ENCODE measurements at regions not wholly inside any gene's neighbourhood (a gene's known extent, or its start where the extent isn't known, plus 50 kb on each side); places are given as distances from the start of the nearest gene placed in this dataset.
"Not testable (repeated sequence)": the region's sequence is repeated elsewhere in the genome, so short reads cannot be mapped to it uniquely, and the experiment has no call there.

- TF ChIP-seq, protein P1, sequence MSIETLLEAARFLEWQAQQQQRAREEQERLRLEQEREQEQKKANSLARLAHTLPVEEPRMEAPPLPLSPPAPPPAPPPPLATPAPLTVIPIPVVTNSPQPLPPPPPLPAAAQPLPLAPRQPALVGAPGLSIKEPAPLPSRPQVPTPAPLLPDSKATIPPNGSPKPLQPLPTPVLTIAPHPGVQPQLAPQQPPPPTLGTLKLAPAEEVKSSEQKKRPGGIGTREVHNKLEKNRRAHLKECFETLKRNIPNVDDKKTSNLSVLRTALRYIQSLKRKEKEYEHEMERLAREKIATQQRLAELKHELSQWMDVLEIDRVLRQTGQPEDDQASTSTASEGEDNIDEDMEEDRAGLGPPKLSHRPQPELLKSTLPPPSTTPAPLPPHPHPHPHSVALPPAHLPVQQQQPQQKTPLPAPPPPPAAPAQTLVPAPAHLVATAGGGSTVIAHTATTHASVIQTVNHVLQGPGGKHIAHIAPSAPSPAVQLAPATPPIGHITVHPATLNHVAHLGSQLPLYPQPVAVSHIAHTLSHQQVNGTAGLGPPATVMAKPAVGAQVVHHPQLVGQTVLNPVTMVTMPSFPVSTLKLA (IDR thresholded peaks at IDR 0.05): no peak
Measured at GRCh38 chr2:236355911-236356310, 91.7 kb upstream of the ASB18 start (continued).

GRCh38 chr2:236356321-236356720, 92.1 kb upstream of the ASB18 start:
- H3K4me1 ChIP-seq (ENCODE audit: insufficient read depth, low read length); H3K79me2 ChIP-seq (ENCODE audit: insufficient read depth, low read length); intact Hi-C loops (cut with micrococcal nuclease; ENCODE audit: unreplicated experiment); H4K20me1 ChIP-seq (ENCODE audit: insufficient read depth, low read length); POLR2A ChIA-PET; H3K9me3 ChIP-seq (ENCODE audit: low read length); H3K4me2 ChIP-seq (ENCODE audit: low read depth, low read length); BruUV-seq (replicated peaks); DNase-seq (ENCODE audit: low spot score); H3K27ac ChIP-seq (ENCODE audit: extremely low read length, insufficient read depth, low read length); H3K36me3 ChIP-seq (replicated peaks in 1 of 2; ENCODE audit: control insufficient read depth in 1 of 2, insufficient read depth in 2 of 2, low read length in 2 of 2); H3K4me3 ChIP-seq (replicated peaks in 1 of 3; ENCODE audit: insufficient read depth in 1 of 3, low read depth in 2 of 3, low read length in 3 of 3); H2AFZ ChIP-seq (ENCODE audit: low read length); ATAC-seq; CTCF ChIA-PET (ENCODE audit: low intra/inter-chr PET ratio, low total read pairs); in situ Hi-C loops (cut with HindIII; ENCODE audit: extremely low pct_ligation_motif_present, low pct_unique_long_range_greater_than_20kb); H3K9ac ChIP-seq (ENCODE audit: insufficient read depth, low read depth, low read length): not testable (repeated sequence)
- WGBS (ENCODE audit: low lambda C conversion rate): 53% methylated on average over 7 of the region's 11 CpGs
- TF ChIP-seq ZNF629 (CRISPR knock-in tag; conservative IDR thresholded peaks at IDR 0.05): peak; percentile 64
- FAIRE-seq: peak; percentile 15
- H3K27me3 ChIP-seq (ENCODE audit: control insufficient read depth in 1 of 2, insufficient read depth in 2 of 2, low read length in 2 of 2): peaks cover 0 to 14% of the 10 kb centered on the region in 2 experiments; a peak in 1 of 5 replicates

DNA sequence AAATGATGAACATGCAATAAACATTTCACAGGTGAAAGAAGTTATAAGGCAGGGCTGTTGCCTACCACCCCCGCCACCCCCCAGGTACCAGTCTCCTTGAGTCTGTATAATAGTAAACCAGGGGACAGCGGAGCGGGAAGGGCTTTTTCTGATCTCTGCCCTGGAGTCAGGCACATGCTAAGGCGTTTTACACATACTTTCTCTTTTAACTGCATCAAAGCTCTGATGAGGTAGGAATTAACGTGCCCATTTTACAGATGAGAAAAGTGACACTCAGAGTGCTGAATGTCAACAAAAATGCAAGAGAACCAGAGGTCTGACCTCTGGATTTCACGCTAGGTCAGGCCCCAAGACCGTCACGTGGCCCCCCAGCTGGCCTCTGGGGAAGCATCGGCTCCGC, 94.3 kb upstream of the ASB18 start:
- H3K4me2 ChIP-seq (ENCODE audit: low read depth, low read length); DNase-seq (ENCODE audit: low spot score); in situ Hi-C loops (cut with HindIII; ENCODE audit: extremely low pct_ligation_motif_present, low pct_unique_long_range_greater_than_20kb); H3K79me2 ChIP-seq (ENCODE audit: insufficient read depth, low read length); ATAC-seq; H3K27ac ChIP-seq (ENCODE audit: extremely low read length, insufficient read depth, low read length); intact Hi-C loops (cut with micrococcal nuclease; ENCODE audit: unreplicated experiment); POLR2A ChIA-PET; H2AFZ ChIP-seq (ENCODE audit: low read length); CTCF ChIA-PET (ENCODE audit: low intra/inter-chr PET ratio, low total read pairs); BruUV-seq (replicated peaks); H3K9me3 ChIP-seq (ENCODE audit: low read length); H3K9ac ChIP-seq (ENCODE audit: insufficient read depth, low read depth, low read length); H4K20me1 ChIP-seq (ENCODE audit: insufficient read depth, low read length); H3K4me3 ChIP-seq (replicated peaks in 1 of 3; ENCODE audit: insufficient read depth in 1 of 3, low read depth in 2 of 3, low read length in 3 of 3); H3K36me3 ChIP-seq (replicated peaks in 1 of 2; ENCODE audit: control insufficient read depth in 1 of 2, insufficient read depth in 2 of 2, low read length in 2 of 2); H3K4me1 ChIP-seq (ENCODE audit: insufficient read depth, low read length); FAIRE-seq: not testable (repeated sequence)
- WGBS (ENCODE audit: low lambda C conversion rate): 55% methylated on average over 6 of the region's 10 CpGs
- peaks cover 0 to 15% of the 10 kb centered on the region in 2 experiments; a peak in 3 of 5 replicates for H3K27me3 ChIP-seq (ENCODE audit: control insufficient read depth in 1 of 2, insufficient read depth in 2 of 2, low read length in 2 of 2)
- peak; percentile 66; the same call in 1 of the 2 replicates for TF ChIP-seq ZNF629 (CRISPR knock-in tag; conservative IDR thresholded peaks at IDR 0.05)
